Dendritic cell treated with granulocyte-macrophage colony-stimulating factor and Interleukin-4, amounts not matched to agents 40 ng/mL and 50 ng/mL, for 4 days (primary cell): ENCODE measurements at regions not wholly inside any gene's neighbourhood (a gene's known extent, or its start where the extent isn't known, plus 50 kb on each side); places are given as distances from the start of the nearest gene placed in this dataset.

ENCODE experiments used
- H3K27ac Mint-ChIP-seq: one replicate; pipeline ENCODE4 v1.8.0; 2022; ENCODE audit warnings: mild to moderate bottlenecking, mixed read lengths
- H3K27me3 Mint-ChIP-seq: one replicate; pipeline ENCODE4 v1.8.0; 2022; ENCODE audit warnings: mild to moderate bottlenecking, mixed read lengths
- H3K36me3 Mint-ChIP-seq: one replicate; pipeline ENCODE4 v1.8.0; 2022; ENCODE audit warnings: low read depth, mixed read lengths
- H3K4me1 Mint-ChIP-seq: one replicate; pipeline ENCODE4 v1.8.0; 2022; ENCODE audit warnings: low read depth, mixed read lengths
- H3K4me3 Mint-ChIP-seq: one replicate; pipeline ENCODE4 v1.8.0; 2022; ENCODE audit warnings: mild to moderate bottlenecking, moderate library complexity, mixed read lengths
- H3K9me3 Mint-ChIP-seq: one replicate; pipeline ENCODE4 v1.8.0; 2022; ENCODE audit warnings: mixed read lengths
- intact Hi-C: fragments of 100-400 bp; cut with micrococcal nuclease; formaldehyde crosslinking; loops from one replicate; pipeline ENCODE4 v1.15.0; 2022

DNA sequence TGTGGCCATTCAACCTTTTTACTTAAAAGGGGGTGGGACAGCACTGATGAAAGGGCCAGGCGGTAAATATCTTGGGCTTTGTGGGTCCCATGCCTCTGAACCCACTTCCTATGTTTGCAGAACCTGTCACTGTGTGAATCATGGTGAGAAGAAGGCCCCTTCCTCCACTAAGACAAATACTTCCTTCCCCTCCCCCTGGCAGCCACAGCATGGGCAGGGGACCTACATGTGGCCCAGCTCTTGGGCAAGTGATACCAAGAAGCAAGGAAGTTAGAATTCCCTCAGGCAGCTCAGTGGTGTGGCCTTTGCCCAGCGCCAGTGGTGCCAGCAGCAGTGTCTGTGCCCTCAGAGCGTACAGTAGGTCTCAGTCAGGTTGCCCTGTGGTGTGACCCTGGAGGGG, 168.6 kb downstream of the TRIM33 start:
- Mint-ChIP-seq H3K9me3 (no peaks in the 10 kb centered on the region), H3K4me3 (no peak overlapping the region), H3K4me1 (peaks cover 20% of the 10 kb centered on the region), H3K27me3 (peaks cover 12% of the 10 kb centered on the region), H3K27ac (no peak overlapping the region), H3K36me3 (no peaks in the 10 kb centered on the region)
- intact Hi-C loops: loop anchor here (10.0 kb wide), 1 partner anchor 232 kb away; no protein-coding TSS in a partner anchor

DNA sequence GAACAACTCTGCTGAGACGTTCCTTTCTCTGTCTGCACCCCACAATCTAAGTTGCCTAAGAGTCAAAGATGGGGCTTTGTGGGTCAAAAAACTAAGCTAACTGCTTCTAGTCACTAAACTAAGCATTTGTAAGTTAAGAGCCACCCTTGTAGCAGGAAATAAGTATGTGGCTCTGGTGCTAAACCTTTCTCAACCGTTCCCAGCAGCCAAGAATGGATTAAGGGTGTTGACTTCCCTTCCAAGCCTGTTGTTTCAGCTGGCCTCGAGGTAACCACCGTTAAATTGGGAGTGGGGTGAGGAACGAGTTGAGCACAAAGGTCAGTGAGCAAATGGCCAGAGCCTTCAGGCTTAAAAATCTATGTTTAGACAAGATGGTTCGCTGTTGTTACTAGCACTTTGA, 169.1 kb downstream of the TRIM33 start:
- H3K27ac Mint-ChIP-seq: no peak overlapping the region
- H3K9me3 Mint-ChIP-seq: no peaks in the 10 kb centered on the region
- peaks cover 25% of the 10 kb centered on the region for H3K4me1 Mint-ChIP-seq
- intact Hi-C loops: loop anchor here (10.0 kb wide), 1 partner anchor 233 kb away; no protein-coding TSS in a partner anchor
- peaks cover 8% of the 10 kb centered on the region for H3K27me3 Mint-ChIP-seq
- no peak overlapping the region for H3K4me3 Mint-ChIP-seq
- no peaks in the 10 kb centered on the region for H3K36me3 Mint-ChIP-seq

DNA sequence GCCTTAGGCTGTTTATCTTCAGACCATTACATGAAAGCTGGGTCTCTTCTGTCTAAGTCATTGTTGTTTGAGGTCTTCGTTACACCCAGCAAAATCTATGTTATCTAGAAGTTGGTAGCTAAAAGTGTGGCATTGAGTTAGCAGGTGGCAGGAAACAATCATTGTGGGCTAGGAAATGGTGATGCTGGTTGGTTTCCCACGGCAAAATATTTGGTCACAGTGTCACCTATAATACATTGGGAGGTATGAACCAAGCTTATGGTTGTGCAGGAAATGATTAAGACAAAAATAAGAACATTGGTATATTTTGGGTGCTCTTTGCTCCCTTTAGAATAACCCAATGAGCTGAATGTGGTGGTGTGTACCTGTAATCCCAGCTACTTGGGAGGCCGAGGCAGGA, 169.7 kb downstream of the TRIM33 start:
- H3K4me1 Mint-ChIP-seq: peaks cover 28% of the 10 kb centered on the region
- H3K27me3 Mint-ChIP-seq: peaks cover 7% of the 10 kb centered on the region
- no peak overlapping the region for H3K27ac Mint-ChIP-seq
- H3K9me3 Mint-ChIP-seq: no peaks in the 10 kb centered on the region
- no peaks in the 10 kb centered on the region for H3K36me3 Mint-ChIP-seq
- H3K4me3 Mint-ChIP-seq: no peak overlapping the region
- intact Hi-C loops: loop anchor here (10.0 kb wide), 1 partner anchor 234 kb away; no protein-coding TSS in a partner anchor

DNA sequence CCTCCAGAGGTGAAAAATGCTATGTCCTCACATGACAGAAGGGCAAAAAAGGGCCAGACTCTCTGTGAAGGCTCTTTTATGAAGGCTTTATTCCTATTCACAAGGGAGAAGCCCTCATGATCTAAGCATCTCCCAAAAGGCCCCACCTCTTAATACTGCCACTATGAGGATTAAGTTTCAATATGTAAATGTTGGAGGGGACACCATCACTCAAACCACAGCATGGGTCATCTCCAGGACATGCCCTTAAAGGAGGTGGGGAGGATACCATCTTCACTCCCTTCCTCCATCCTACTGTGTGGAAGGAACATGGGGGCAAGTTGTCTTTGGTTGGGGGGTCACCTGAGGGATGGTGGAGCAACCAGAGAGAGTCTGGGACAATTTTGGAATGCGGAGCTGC, 170.1 kb downstream of the TRIM33 start:
- Mint-ChIP-seq H3K4me3 (no peak overlapping the region), H3K36me3 (no peaks in the 10 kb centered on the region), H3K9me3 (no peaks in the 10 kb centered on the region), H3K27me3 (peaks cover 6% of the 10 kb centered on the region), H3K27ac (no peak overlapping the region), H3K4me1 (peaks cover 26% of the 10 kb centered on the region)
- intact Hi-C loops: loop anchor here (10.0 kb wide), 1 partner anchor 234 kb away; no protein-coding TSS in a partner anchor

DNA sequence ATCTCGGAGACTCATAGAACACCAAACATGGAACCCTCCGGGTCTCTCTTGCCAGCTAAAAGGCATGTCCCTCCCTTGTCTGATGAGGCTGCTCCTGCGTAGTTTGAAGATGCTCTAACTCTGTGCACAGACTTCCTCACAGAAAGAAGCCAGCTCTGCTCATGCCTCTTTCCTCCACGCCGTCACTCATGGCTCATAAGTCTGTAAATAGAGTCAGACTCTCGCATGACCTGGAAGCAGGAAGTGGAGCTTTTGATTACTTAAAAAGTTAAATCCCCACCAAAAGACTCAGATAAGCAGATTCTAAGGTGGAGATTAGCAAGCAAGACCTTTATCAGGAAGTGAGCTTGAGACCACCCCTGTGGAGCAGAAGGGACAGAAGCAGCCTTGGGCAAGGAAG, 171.6 kb downstream of the TRIM33 start:
- H3K27ac Mint-ChIP-seq: no peak overlapping the region
- no peaks in the 10 kb centered on the region for H3K36me3 Mint-ChIP-seq
- peaks cover 7% of the 10 kb centered on the region for H3K27me3 Mint-ChIP-seq
- H3K9me3 Mint-ChIP-seq: no peaks in the 10 kb centered on the region
- H3K4me1 Mint-ChIP-seq: peaks cover 29% of the 10 kb centered on the region
- H3K4me3 Mint-ChIP-seq: no peak overlapping the region
- intact Hi-C loops: no loop called here

DNA sequence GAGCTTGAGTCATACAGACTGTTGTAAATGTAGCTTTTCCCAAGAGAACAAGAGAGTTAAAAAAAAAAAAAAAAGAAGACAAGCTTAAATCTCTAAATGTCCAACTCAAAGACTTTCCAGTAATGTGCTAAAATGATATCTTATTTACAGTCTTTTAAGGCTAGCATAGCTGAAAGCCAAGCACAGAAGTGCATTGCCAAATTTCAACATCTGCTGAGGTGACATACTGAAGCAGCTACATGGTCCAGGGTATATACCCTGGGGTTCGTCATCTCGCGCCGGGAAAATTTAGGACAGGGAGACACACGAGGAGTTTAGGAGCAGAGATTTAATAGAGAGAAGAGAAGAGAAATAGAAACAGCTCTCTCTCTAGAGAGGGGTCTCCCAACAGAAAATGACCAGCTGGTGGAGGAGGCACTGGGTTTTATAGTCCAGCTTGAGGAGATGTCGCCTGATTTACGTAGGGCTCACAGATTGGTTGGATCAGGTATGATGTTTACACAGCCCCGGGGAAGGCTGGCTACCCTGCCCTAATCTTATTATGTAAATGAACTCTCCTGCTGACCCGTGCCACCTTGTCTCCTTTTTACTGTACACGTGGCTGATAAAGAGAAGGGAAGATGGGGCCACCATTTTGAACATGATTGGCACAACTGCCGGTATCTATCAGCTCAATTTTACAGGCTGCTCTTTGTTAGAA, 172.7 kb downstream of the TRIM33 start:
- Mint-ChIP-seq H3K4me3 (no peak overlapping the region), H3K27ac (no peak overlapping the region), H3K9me3 (no peaks in the 10 kb centered on the region), H3K4me1 (peaks cover 29% of the 10 kb centered on the region), H3K27me3 (peaks cover 10% of the 10 kb centered on the region), H3K36me3 (no peaks in the 10 kb centered on the region)
- intact Hi-C loops: no loop called here

DNA sequence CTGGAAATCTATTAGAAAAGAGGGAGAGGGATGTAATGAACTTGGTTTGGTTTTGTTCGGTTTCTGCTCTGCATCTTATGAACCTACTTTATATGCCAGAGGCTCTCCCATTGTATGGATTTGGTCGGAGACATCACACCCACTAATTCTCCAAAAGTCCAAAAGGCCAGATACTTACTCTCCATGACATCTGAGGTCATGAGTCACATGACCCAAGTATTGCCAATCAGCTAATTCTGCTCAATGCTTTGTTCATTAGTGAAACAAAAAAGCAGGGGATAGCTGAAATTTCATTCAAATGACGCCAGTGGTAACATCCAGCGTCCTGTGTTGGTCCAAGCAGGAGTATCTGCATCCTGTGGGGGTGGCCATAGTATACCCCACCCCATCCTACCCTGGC, 173.6 kb downstream of the TRIM33 start:
- Mint-ChIP-seq H3K27me3 (peaks cover 11% of the 10 kb centered on the region), H3K9me3 (no peaks in the 10 kb centered on the region), H3K27ac (no peak overlapping the region), H3K4me3 (no peak overlapping the region), H3K36me3 (no peaks in the 10 kb centered on the region), H3K4me1 (peaks cover 22% of the 10 kb centered on the region)
- intact Hi-C loops: no loop called here

DNA sequence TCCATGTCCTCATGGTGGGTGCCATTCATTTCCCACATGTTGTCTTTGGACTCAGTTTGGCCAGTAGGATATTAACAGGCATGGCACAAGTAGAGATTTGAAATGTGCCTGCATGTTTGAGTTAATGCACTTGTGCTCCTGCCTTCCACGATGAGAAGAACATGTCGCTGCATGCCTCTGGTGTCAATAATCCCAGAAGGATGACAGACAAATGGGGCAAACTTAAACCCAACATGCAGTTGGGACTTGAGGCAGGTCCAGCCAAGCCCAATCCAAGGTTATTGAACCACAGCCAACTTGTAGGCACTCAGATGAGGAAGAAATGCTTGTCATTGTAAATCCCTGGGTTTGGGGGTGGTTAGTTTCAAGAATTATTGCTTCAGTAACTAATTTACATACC, 174.6 kb downstream of the TRIM33 start:
- H3K4me3 Mint-ChIP-seq: no peak overlapping the region
- no peaks in the 10 kb centered on the region for H3K36me3 Mint-ChIP-seq
- H3K4me1 Mint-ChIP-seq: peaks cover 20% of the 10 kb centered on the region
- intact Hi-C loops: no loop called here
- no peak overlapping the region for H3K27ac Mint-ChIP-seq
- no peaks in the 10 kb centered on the region for H3K9me3 Mint-ChIP-seq
- peaks cover 11% of the 10 kb centered on the region for H3K27me3 Mint-ChIP-seq

DNA sequence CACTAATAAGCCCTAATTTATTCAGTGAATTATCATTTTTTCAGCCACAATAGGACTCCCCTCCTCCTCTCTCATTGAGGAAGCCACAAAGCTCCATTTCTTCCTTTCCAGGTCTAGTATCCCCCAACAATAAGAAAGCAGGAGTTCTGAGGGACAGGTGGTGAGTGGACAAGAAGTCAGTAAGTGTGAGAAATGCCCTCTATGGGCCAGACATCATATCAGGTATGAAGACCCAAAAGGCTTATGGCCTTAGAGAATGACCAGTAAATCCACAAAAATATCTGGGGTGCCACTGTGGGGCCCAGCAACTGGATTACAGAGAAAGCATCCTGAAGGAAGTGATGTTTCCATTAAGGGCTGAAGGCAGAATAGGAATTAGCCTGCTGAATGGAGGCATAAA, 175.7 kb downstream of the TRIM33 start:
- Mint-ChIP-seq H3K36me3 (no peaks in the 10 kb centered on the region), H3K9me3 (no peaks in the 10 kb centered on the region), H3K27ac (no peak overlapping the region), H3K27me3 (peaks cover 9% of the 10 kb centered on the region), H3K4me1 (peaks cover 20% of the 10 kb centered on the region), H3K4me3 (no peak overlapping the region)
- intact Hi-C loops: no loop called here

DNA sequence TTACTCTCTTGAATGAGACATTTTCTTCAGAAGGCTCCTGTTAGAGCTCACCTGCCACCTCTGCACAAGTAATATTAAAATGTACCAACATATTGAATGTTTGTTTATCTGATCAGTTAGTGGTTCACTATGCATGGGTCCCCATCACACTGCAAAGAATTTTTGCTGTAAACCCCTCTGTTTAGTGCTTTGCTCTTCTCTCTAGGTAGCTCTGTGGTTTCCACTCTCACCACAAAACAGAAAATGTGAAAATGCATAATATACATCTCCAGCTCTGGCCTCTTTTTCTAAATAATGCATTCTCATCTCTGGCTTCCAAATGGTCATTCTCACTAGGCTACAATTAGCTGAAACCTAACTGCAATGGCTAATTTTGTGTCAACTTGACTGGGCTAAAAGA, 176.7 kb downstream of the TRIM33 start:
- Mint-ChIP-seq H3K27ac (no peak overlapping the region), H3K27me3 (peaks cover 12% of the 10 kb centered on the region), H3K9me3 (no peaks in the 10 kb centered on the region), H3K4me1 (peaks cover 20% of the 10 kb centered on the region), H3K36me3 (no peaks in the 10 kb centered on the region), H3K4me3 (no peak overlapping the region)
- intact Hi-C loops: no loop called here

DNA sequence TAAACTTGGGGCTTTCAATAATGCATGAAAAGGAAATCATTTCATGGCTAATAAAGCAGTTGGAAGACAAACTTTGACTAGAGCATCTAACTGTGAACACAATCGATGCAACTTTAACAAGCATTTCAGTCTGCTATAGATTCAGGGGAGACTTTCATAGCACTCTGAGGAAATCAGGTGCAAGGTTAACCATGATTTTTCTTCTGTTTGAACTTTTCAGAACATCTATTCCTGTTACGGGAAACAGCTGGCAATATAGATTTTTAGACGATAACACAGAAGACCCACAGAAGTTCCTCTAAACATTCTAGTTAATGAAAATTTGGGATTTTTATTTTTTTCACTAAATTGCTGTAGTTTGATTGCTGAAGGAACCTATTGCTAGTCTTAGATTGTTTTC, 177.3 kb downstream of the TRIM33 start:
- Mint-ChIP-seq H3K4me1 (peaks cover 20% of the 10 kb centered on the region), H3K36me3 (no peaks in the 10 kb centered on the region), H3K9me3 (no peaks in the 10 kb centered on the region)

DNA sequence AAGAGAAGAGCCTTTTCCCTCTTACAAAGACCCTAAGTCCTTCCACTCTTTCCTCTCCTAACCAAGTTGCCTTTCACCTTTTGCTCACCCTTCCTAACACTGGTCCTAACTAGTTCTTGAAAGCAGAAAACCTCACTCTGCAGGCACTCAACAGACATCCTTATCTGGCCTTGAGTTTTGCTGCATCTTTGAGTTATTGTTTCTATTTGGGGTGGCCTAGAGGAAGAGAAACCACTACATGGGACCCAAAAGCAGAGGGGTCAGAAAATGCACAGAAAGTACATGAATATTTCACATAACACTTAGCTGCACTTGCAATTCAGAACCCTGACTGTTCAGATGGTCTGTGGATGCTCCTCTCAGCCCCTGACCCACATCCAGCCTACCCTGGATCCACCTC, 178.3 kb upstream of the SYT6 start:
- Mint-ChIP-seq H3K27me3 (peaks cover 7% of the 10 kb centered on the region), H3K36me3 (no peaks in the 10 kb centered on the region), H3K9me3 (no peaks in the 10 kb centered on the region), H3K27ac (no peak overlapping the region), H3K4me3 (no peak overlapping the region), H3K4me1 (peaks cover 15% of the 10 kb centered on the region)
- intact Hi-C loops: no loop called here

More for the DNA sequence above, 177.3 kb downstream of the TRIM33 start:
- Mint-ChIP-seq H3K27ac (no peak overlapping the region), H3K27me3 (peaks cover 12% of the 10 kb centered on the region), H3K4me3 (no peak overlapping the region)
- intact Hi-C loops: no loop called here

DNA sequence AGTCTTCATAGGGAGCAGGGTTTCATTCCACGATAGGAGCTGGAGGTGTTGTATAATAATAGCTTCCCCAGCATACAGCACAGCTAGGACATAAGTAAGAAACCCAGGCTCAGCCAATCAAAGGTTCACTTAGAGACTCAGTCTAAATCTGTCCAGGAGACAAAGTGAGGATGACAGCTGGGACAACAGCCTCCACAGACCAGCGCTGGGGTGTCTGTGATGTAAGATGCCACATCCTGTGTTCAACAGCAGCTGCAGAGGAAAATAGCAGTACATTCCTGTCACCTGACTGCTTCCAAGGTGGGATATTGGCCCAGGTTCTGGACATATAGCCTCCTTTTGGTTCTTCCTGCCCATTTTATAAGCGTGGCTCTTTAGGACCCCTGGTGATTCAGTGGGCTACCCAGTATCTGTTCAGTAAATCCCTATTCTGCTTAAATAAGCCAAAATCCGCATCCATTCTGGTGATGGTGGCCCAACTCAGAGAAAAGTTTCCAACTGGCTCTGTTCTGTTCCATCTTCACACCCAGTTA, 176.8 kb upstream of the SYT6 start:
- H3K4me3 Mint-ChIP-seq: no peak overlapping the region
- H3K4me1 Mint-ChIP-seq: peaks cover 8% of the 10 kb centered on the region
- H3K9me3 Mint-ChIP-seq: no peaks in the 10 kb centered on the region
- H3K27me3 Mint-ChIP-seq: peaks cover 7% of the 10 kb centered on the region
- intact Hi-C loops: no loop called here
- H3K27ac Mint-ChIP-seq: no peak overlapping the region
- no peaks in the 10 kb centered on the region for H3K36me3 Mint-ChIP-seq

DNA sequence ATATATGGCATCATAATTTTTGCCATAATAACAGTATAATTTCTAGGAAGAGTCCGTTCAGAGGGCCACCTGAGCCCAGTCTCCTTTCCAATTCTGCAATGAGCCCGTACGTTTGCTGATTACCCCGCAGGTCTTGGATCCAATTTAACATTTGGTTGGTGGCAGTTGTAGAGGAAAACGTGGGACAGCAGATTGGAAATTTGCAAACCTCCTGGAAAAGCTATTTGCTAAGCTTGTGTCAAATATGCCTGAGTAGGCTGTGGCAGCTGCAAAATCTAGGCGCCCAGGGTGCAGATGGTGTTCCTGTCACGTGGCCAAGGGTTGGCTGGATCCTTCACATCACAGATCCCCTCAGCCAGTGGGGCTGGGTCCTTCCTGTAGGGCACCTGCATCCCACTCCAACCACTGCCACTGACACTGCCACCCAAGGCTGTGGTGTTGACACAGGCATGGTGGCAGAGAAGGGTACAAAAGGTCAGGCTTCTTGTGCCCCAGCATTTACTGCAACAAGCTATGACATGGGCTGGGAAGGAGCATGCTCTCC, 174.8 kb upstream of the SYT6 start:
- no peaks in the 10 kb centered on the region for H3K9me3 Mint-ChIP-seq
- no peak overlapping the region for H3K4me3 Mint-ChIP-seq
- H3K27ac Mint-ChIP-seq: no peak overlapping the region
- intact Hi-C loops: no loop called here
- no peaks in the 10 kb centered on the region for H3K4me1 Mint-ChIP-seq
- H3K36me3 Mint-ChIP-seq: no peaks in the 10 kb centered on the region
- peaks cover 5% of the 10 kb centered on the region for H3K27me3 Mint-ChIP-seq

DNA sequence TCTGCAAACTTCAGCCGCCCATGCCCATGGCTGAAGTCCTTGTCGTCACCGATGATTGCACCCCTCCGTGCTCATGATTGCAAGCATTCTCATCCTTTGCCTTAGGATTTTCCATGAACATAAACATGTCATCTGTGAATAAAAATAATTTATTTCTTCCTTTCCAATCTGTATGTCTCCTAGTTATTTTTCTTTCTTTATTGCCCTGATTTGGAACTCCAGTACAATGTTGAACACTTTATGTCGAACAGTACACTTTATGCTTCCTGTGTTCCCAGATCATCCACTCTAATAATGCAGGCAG, 170.9 kb upstream of the SYT6 start:
- no peak overlapping the region for H3K27ac Mint-ChIP-seq
- intact Hi-C loops: no loop called here
- H3K27me3 Mint-ChIP-seq: no peaks in the 10 kb centered on the region
- no peak overlapping the region for H3K4me3 Mint-ChIP-seq
- H3K4me1 Mint-ChIP-seq: no peaks in the 10 kb centered on the region
- H3K9me3 Mint-ChIP-seq: no peaks in the 10 kb centered on the region
- H3K36me3 Mint-ChIP-seq: no peaks in the 10 kb centered on the region
